H1 (cell line): ENCODE measurements at regions not wholly inside any gene's neighbourhood (a gene's known extent, or its start where the extent isn't known, plus 50 kb on each side); places are given as distances from the start of the nearest gene placed in this dataset.

Source experiments
- CTCF ChIA-PET: fragments of 300-600 bp; sonication (Branson Sonifier 250); formaldehyde crosslinking; loops from one replicate; lab custom pipeline; 2021; ENCODE audit not compliant: partially characterized antibody; lab: Charles Lee
- POLR2A ChIA-PET: fragments of 300-600 bp; sonication (Branson Sonifier 250); formaldehyde crosslinking; loops from one replicate; lab custom pipeline; 2021; ENCODE audit warnings: inconsistent platforms; ENCODE audit not compliant: partially characterized antibody; lab: Charles Lee
- DNase-seq, 2 experiments: peaks; one replicate each; pipeline versions ENCODE4 v3.0.0 to v3.0.0-alpha.2; 2010 to 2022; ENCODE audit warnings: low spot score in 2 of 2, low read depth in 1 of 2, mixed read lengths in 1 of 2
- FAIRE-seq: peaks from 2 replicates; lab custom pipeline; 2011; peaks lifted over from hg19 to GRCh38; lab: Jason Lieb, UNC
- H2AFZ ChIP-seq: 2 replicates; pipeline ENCODE4 v1.8.1; 2012; ENCODE audit warnings: low read length, inconsistent platforms
- H2AK5ac ChIP-seq: 2 replicates; pipeline ENCODE4 v1.6.1; 2013; ENCODE audit warnings: low read depth, low read length
- H2BK120ac ChIP-seq: replicated peaks from 2 replicates; pipeline ENCODE3; 2013; ENCODE audit warnings: low read depth, low read length, inconsistent platforms
- H2BK12ac ChIP-seq: 2 replicates; pipeline ENCODE4 v1.6.1; 2013; ENCODE audit warnings: low read depth, low read length
- H2BK15ac ChIP-seq: 2 replicates; pipeline ENCODE4 v1.6.1; 2013; ENCODE audit warnings: low read length
- H2BK20ac ChIP-seq: 2 replicates; pipeline ENCODE4 v1.6.1; 2013; ENCODE audit warnings: low read length
- H2BK5ac ChIP-seq: 2 replicates; pipeline ENCODE4 v1.6.1; 2013; ENCODE audit warnings: low read depth, low read length
- H3K14ac ChIP-seq: 2 replicates; pipeline ENCODE4 v1.6.1; 2013; ENCODE audit warnings: inconsistent platforms; ENCODE audit not compliant: insufficient read length
- H3K18ac ChIP-seq: 2 replicates; pipeline ENCODE4 v1.6.1; 2013; ENCODE audit warnings: low read length; ENCODE audit errors: extremely low read depth
- H3K23ac ChIP-seq: 2 replicates; pipeline ENCODE4 v1.6.1; 2013; ENCODE audit warnings: inconsistent platforms; ENCODE audit not compliant: insufficient read length
- H3K23me2 ChIP-seq: 2 replicates; pipeline ENCODE4 v1.6.1; 2013; ENCODE audit warnings: low read depth, low read length
- H3K27ac ChIP-seq: 2 replicates; pipeline ENCODE4 v1.6.1; 2011; ENCODE audit warnings: low read depth, low read length, inconsistent platforms
- H3K27me3 ChIP-seq, 4 experiments: replicated peaks in 1 of 4; 1 replicate in 1 of 4; 2 replicates in 3 of 4; pipeline versions ENCODE4 v1.6.1 to v1.8.1; 2011 to 2013; ENCODE audit warnings: low read length in 3 of 4, mild to moderate bottlenecking in 3 of 4, inconsistent platforms in 2 of 4, mixed read lengths in 2 of 4, moderate library complexity in 1 of 4; ENCODE audit not compliant: control insufficient read depth in 3 of 4, insufficient read depth in 3 of 4; ENCODE audit errors: extremely low read depth in 1 of 4
- H3K36me3 ChIP-seq, 4 experiments: 2 replicates each; pipeline versions ENCODE4 v1.6.1 to v1.8.1; 2011 to 2013; ENCODE audit warnings: mild to moderate bottlenecking in 4 of 4, low read length in 3 of 4, moderate library complexity in 2 of 4, control low read depth in 1 of 4, inconsistent platforms in 1 of 4; ENCODE audit not compliant: insufficient read depth in 4 of 4, control insufficient read depth in 2 of 4
- H3K4ac ChIP-seq: replicated peaks from 2 replicates; pipeline ENCODE3; 2013; ENCODE audit warnings: low read length, low read depth, mixed read lengths, inconsistent platforms; ENCODE audit not compliant: insufficient read length
- H3K4me1 ChIP-seq, 4 experiments: replicated peaks in 1 of 4; 1 replicate in 1 of 4; 2 replicates in 3 of 4; pipeline versions ENCODE4 v1.6.1 to v1.8.1; 2011 to 2013; ENCODE audit warnings: low read length in 3 of 4, inconsistent platforms in 2 of 4, mixed read lengths in 1 of 4; ENCODE audit not compliant: insufficient read depth in 4 of 4, control insufficient read depth in 3 of 4
- H3K4me2 ChIP-seq, 2 experiments: 2 replicates each; pipeline versions ENCODE4 v1.6.1 to v1.8.1; 2011 to 2013; ENCODE audit warnings: low read depth in 2 of 2, low read length in 2 of 2, control low read depth in 1 of 2, inconsistent platforms in 1 of 2, mild to moderate bottlenecking in 1 of 2; ENCODE audit not compliant: insufficient read depth in 1 of 2
- H3K4me3 ChIP-seq, 4 experiments: fragments of 200-600, 300-600 bp in 1 of 4; sonication (generic), shearing (Covaris generic), sonication (Bioruptor Twin) in 1 of 4; 2 replicates each; pipeline versions ENCODE4 v1.5.1 to v1.8.1; 2011 to 2016; ENCODE audit warnings: low read length in 4 of 4, low read depth in 3 of 4, control low read depth in 2 of 4, inconsistent platforms in 2 of 4, mild to moderate bottlenecking in 2 of 4, mixed read lengths in 1 of 4, moderate library complexity in 1 of 4; ENCODE audit not compliant: insufficient read depth in 2 of 4; ENCODE audit errors: extremely low read depth in 1 of 4
- H3K56ac ChIP-seq: replicated peaks from 2 replicates; pipeline ENCODE3; 2013; ENCODE audit warnings: low read depth, mild to moderate bottlenecking, mixed read lengths, low read length, inconsistent platforms; ENCODE audit not compliant: insufficient read length
- H3K79me1 ChIP-seq: 2 replicates; pipeline ENCODE4 v1.6.1; 2013; ENCODE audit warnings: low read depth, low read length, control low read depth
- H3K79me2 ChIP-seq, 2 experiments: 2 replicates each; pipeline versions ENCODE4 v1.6.1 to v1.8.1; 2012 to 2013; ENCODE audit warnings: low read length in 2 of 2, mild to moderate bottlenecking in 2 of 2, inconsistent platforms in 1 of 2; ENCODE audit not compliant: insufficient read depth in 2 of 2, control insufficient read depth in 1 of 2
- H3K9ac ChIP-seq, 4 experiments: replicated peaks in 1 of 4; 1 replicate in 1 of 4; 2 replicates in 3 of 4; pipeline versions ENCODE4 v1.6.1 to v1.8.1; 2011 to 2013; ENCODE audit warnings: low read depth in 3 of 4, low read length in 3 of 4, control low read depth in 2 of 4, mild to moderate bottlenecking in 2 of 4, moderate library complexity in 2 of 4, inconsistent platforms in 1 of 4; ENCODE audit errors: extremely low read depth in 1 of 4
- H3K9me3 ChIP-seq, 2 experiments: 2 replicates each; pipeline versions ENCODE4 v1.6.1 to v1.8.1; 2012 to 2013; ENCODE audit warnings: mild to moderate bottlenecking in 2 of 2, moderate library complexity in 2 of 2, control low read depth in 1 of 2, inconsistent platforms in 1 of 2, low read depth in 1 of 2, low read length in 1 of 2, mixed read lengths in 1 of 2; ENCODE audit not compliant: insufficient read depth in 2 of 2
- H4K20me1 ChIP-seq, 2 experiments: replicated peaks in 1 of 2; 2 replicates each; pipeline versions ENCODE3 to v1.8.1; 2011 to 2013; ENCODE audit warnings: inconsistent platforms in 2 of 2, low read length in 2 of 2, mild to moderate bottlenecking in 1 of 2; ENCODE audit not compliant: insufficient read depth in 2 of 2, control insufficient read depth in 1 of 2
- H4K5ac ChIP-seq: 2 replicates; pipeline ENCODE4 v1.6.1; 2013; ENCODE audit warnings: low read length, low read depth, mixed read lengths, inconsistent platforms; ENCODE audit not compliant: insufficient read length
- H4K8ac ChIP-seq: 2 replicates; pipeline ENCODE4 v1.8.0; 2013; ENCODE audit warnings: mild to moderate bottlenecking, moderate library complexity, low read length, inconsistent platforms; ENCODE audit not compliant: insufficient read depth; ENCODE audit errors: extremely low read depth
- H4K91ac ChIP-seq: replicated peaks from 2 replicates; pipeline ENCODE3; 2013; ENCODE audit warnings: low read length, mixed read lengths, inconsistent platforms; ENCODE audit not compliant: insufficient read length
- BCL11A ChIP-seq, 2 experiments: IDR thresholded peaks; one replicate each; pipeline ENCODE4 v1.6.1; 2011; ENCODE audit warnings: low read depth in 2 of 2, low read length in 2 of 2, mild to moderate bottlenecking in 2 of 2
- CBX8 ChIP-seq: fragments of 300-800, 300-1000 bp; sonication (generic); IDR thresholded peaks from 2 replicates; pipeline ENCODE4 v1.7.1; 2016; ENCODE audit warnings: low read depth, low read length, borderline replicate concordance
- CTCF ChIP-seq, 3 experiments: IDR thresholded peaks; 1 replicate in 2 of 3; 2 replicates in 1 of 3; pipeline versions ENCODE4 v1.5.1 to v1.6.1; 2011; ENCODE audit warnings: low read length in 3 of 3, mild to moderate bottlenecking in 3 of 3, inconsistent platforms in 2 of 3, low read depth in 1 of 3, moderate library complexity in 1 of 3; ENCODE audit not compliant: insufficient read depth in 1 of 3; ENCODE audit errors: control extremely low read depth in 1 of 3
- EP300 ChIP-seq, 2 experiments: IDR thresholded peaks; 1 replicate in 1 of 2; 2 replicates in 1 of 2; pipeline ENCODE4 v1.6.1; 2011 to 2012; ENCODE audit warnings: low read depth in 2 of 2, low read length in 2 of 2, mild to moderate bottlenecking in 2 of 2, borderline replicate concordance in 1 of 2, inconsistent platforms in 1 of 2, moderate library complexity in 1 of 2
- KDM5A ChIP-seq: fragments of 200-600 bp; IDR thresholded peaks from 2 replicates; pipeline ENCODE4 v1.7.1; 2012; ENCODE audit warnings: mild to moderate bottlenecking, low read length, inconsistent platforms, mixed read lengths
- PHF8 ChIP-seq: fragments of 200-600 bp; sonication (generic); conservative IDR thresholded peaks from 2 replicates; pipeline ENCODE4 v1.7.1; 2012; ENCODE audit warnings: low read depth, mild to moderate bottlenecking, inconsistent platforms, low read length, moderate library complexity
- RBBP5 ChIP-seq: IDR thresholded peaks from 2 replicates; pipeline ENCODE4 v1.7.1; 2012; ENCODE audit warnings: low read depth, mild to moderate bottlenecking, inconsistent platforms, low read length, moderate library complexity, borderline replicate concordance
- ZNF274 ChIP-seq: IDR thresholded peaks from 2 replicates; pipeline ENCODE4 v1.7.0; 2012; ENCODE audit warnings: low read length, borderline replicate concordance; ENCODE audit errors: extremely low read depth
- WGBS, 2 experiments: shearing (Covaris generic) in 1 of 2; methylation state at CpG; one replicate each; pipeline versions ENCODE4 v1.1.6 to v1.1.7; 2013 to 2015; ENCODE audit warnings: low lambda C conversion rate in 2 of 2, mixed read lengths in 2 of 2, inconsistent platforms in 1 of 2, low coverage in 1 of 2, missing lambda C conversion rate in 1 of 2; ENCODE audit not compliant: insufficient replicate concordance in 2 of 2, insufficient coverage in 1 of 2, insufficient read length in 1 of 2; ENCODE audit errors: extremely low coverage in 1 of 2, missing lambda C conversion rate in 1 of 2; 5-methylcytosine and 5-hydroxymethylcytosine counted together

- H3K79me2 ChIP-seq: no peaks in the 10 kb centered on the region
- H2AFZ ChIP-seq: no peak overlapping the region
- H4K5ac ChIP-seq: no peak overlapping the region
- H3K27ac ChIP-seq: no peak overlapping the region
- no peaks in the 10 kb centered on the region for H3K9me3 ChIP-seq
- POLR2A ChIA-PET: no interaction called here
- H3K79me1 ChIP-seq: no peaks in the 10 kb centered on the region
- no peak overlapping the region for H2BK20ac ChIP-seq
- no peaks in the 10 kb centered on the region for H3K23me2 ChIP-seq
- no peak overlapping the region for H2BK12ac ChIP-seq
- no peak overlapping the region for H2BK15ac ChIP-seq
- H4K8ac ChIP-seq: no peak overlapping the region
- no peaks in the 10 kb centered on the region for H3K36me3 ChIP-seq
- H3K9ac ChIP-seq: no peak overlapping the region
- no peak overlapping the region for H2BK120ac ChIP-seq
- H2BK5ac ChIP-seq: no peak overlapping the region
- no peaks in the 10 kb centered on the region; a peak in 1 of 7 replicates for H3K4me1 ChIP-seq
- H2AK5ac ChIP-seq: no peak overlapping the region
- 0 out of 7 replicates have a peak, but pooled peaks cover 0 to 3% (median 0%) of the 10 kb centered on the region in 4 experiments for H3K27me3 ChIP-seq
- no peak overlapping the region for H3K18ac ChIP-seq
- no peak overlapping the region for H3K4me2 ChIP-seq
- TF ChIP-seq CTCF (IDR thresholded peaks at IDR 0.05; ENCODE audit: control extremely low read depth in 1 of 3, insufficient read depth in 1 of 3, low read depth in 1 of 3, low read length in 3 of 3) (no peak), KDM5A (no peak), BCL11A (IDR thresholded peaks at IDR 0.05; ENCODE audit: low read depth in 2 of 2, low read length in 2 of 2) (no peak), RBBP5 (no peak), CBX8 (no peak), ZNF274 (no peak), EP300 (IDR thresholded peaks at IDR 0.05; ENCODE audit: borderline replicate concordance in 1 of 2, low read depth in 2 of 2, low read length in 2 of 2) (no peak), PHF8 (no peak)
- DNase-seq (no peak), FAIRE-seq (no peak)
- H3K14ac ChIP-seq: no peak overlapping the region
- WGBS, 2 experiments: 87% methylated on average over 4 of the region's 4 CpGs; no CpG with 5 or more reads in 1 of the 2 experiments
- H3K4ac ChIP-seq: no peak overlapping the region
- no peak overlapping the region for H3K4me3 ChIP-seq
- CTCF ChIA-PET: interaction anchor here (0.9 kb wide), 1 partner anchor 144 kb away, joined by 3 read pairs; no protein-coding TSS in a partner anchor
- no peak overlapping the region for H3K23ac ChIP-seq
- no peaks in the 10 kb centered on the region for H4K20me1 ChIP-seq
- no peak overlapping the region for H4K91ac ChIP-seq
- no peak overlapping the region for H3K56ac ChIP-seq
These were observed 63.0 kb upstream of the BACH1 start for GRCh38 chr21:29235714-29236197.
